GM21786 (cell line): ENCODE measurements at regions not wholly inside any gene's neighbourhood (a gene's known extent, or its start where the extent isn't known, plus 50 kb on each side); places are given as distances from the start of the nearest gene placed in this dataset.
"Not testable (repeated sequence)": the region's sequence is repeated elsewhere in the genome, so short reads cannot be mapped to it uniquely, and the experiment has no call there.

ENCODE experiments used
- ATAC-seq: cut with Tn5 transposase; IDR thresholded peaks from one replicate; pipeline ENCODE4 v1.9.1; 2021; ENCODE audit not compliant: unreplicated experiment

DNA sequence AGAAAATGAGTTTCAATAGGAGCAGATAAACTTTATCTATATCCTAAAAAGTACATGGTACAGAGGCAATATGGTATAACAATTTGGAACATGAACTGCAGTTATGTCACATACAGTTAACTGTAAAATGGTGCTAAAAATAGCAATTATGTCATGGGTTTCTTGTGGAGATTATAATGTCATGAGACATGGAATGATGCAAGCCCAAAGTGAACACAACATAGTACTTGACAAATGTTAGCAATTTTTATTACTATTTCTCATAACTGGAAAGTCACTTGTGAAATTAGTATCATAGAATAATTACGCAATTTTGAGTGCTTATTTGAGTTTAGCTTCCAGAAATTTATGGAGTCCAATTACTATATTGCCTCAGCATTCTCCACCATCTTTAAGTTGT is 1263.4 kb downstream of the DSC3 start:
- ATAC-seq = no peak

DNA sequence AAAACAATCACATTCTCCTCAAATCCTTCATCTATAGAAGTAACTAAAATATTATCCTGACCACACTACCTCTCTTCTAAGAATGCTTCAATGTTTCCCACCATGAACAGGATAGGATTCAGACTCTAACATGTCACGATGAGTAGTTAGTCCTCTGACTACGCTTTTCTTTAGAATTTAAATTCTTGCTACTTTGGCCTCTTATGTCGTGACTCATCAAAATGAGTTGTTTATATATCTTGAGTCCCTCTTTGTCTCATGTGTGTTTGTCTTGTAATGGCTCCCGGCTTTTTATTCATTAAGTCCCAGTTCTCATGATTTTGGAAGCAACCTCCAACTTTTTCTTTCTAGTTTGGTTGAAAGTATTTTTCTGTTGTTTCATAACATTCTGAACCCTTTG is 1289.2 kb downstream of the DSC3 start:
- no peak for ATAC-seq

DNA sequence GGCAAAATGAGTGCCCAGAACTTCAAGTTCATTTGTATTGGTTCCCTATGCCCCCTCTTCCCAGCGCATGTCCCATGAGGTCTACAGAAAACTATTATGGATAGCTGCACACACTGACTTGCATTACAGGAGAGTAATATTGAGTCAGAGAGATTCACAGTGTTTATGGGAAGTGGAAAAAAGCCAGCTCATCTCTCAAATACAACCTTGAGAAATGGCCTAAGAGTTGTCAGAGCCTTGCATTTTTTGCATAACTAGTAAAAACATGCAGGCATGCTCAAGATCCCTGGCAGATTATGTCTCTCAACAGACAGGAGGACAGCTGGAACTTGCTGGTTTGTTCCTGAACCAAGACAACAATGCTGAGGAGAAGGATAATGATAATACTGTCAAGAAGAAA is 1292.8 kb downstream of the DSC3 start:
- ATAC-seq = no peak

DNA sequence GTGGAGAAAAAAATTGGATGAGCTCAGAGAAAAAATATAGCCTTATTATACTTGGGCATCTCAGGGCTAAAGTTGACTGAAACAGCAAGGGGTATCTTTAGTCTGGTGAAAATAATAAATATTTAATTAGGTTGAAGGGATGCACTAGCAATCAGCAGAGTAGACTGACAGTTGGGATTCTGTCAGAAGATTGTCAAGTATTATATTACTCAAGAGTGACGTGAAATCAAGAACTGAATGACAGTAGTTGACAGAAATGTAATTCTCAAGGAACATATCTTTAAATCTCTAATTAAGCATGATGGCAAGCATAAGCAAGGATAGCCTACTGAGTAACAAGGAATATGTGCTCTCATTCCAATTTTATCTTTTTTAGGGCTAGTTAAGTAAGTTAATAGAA is 1301.1 kb downstream of the DSC3 start:
- no peak for ATAC-seq

DNA sequence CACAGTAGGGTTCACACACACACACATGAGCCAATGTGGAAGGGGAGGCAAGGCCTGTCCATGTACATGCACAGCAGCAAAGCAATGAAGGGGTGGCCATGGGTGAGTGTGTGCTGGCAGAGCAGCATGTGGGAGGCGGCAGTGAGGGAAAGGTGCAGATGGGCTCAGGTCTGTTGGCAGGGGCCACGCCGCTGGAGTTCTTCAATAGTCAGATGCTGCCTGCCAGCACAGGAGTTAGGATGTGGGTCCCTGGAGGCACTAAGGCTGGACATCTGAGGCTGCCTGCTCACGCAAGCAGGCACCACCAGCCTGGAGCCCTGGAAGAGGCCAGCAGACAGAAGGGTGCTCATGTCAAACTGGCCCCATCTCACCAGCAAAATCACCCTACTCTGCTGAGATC is 1304.9 kb downstream of the DSC3 start:
- no peak for ATAC-seq

DNA sequence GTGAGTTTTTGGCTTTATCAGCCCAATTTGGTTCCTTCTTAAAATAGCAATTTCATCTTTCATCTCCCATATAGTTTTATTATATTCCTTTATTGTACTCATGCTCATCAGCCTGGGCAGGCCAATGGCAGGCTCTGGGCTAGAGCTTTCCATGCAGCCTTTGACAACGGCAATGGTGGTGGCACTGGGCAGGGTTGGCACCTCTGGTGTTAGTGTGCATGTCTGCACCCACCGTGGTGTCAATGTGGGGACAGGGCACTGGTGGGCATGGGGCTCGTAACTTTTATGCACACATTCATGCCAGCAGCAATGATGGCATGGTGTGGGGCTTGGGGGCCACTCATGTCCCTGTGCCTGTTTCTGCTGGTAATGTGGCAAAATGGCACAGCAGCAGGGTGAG is 1305.4 kb downstream of the DSC3 start:
- ATAC-seq = no peak

DNA sequence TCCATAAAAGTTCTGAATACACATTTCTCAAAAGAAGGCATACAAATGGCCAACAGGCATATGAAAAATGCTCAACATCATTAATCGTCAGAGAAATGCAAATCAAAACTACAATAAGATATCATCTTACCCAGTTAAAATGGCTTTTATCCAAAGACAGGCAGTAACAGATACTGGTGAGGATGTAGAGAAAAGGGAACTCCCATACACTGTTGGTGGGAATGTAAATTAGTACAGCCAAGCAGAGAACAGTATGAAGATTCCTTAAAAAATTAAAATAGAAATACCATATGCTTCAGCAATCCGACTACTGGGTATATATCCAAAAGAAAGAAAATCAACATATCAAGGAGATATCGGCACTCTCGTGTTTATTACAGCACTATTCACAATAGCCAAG is 1312.5 kb downstream of the DSC3 start:
- ATAC-seq = no peak

DNA sequence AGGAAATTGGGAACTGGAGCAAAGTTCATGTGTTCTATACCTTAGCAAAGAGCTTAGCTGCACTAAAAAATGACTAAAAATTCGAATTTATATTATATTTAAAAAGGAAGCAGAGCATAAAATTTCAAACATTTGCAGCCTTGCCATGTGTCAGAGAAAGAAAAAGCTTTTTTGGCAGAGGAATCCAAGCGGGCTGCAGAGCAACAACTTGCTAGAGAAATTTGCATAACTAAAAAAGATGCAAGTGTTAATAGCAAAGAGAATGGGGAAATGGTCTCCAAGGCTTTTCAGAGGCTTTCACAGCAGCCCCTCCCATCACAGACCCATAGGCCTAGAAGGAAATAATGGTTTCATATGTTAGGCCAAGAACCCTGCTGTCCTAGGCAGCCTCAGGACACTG is 1315.9 kb downstream of the DSC3 start:
- no peak for ATAC-seq

DNA sequence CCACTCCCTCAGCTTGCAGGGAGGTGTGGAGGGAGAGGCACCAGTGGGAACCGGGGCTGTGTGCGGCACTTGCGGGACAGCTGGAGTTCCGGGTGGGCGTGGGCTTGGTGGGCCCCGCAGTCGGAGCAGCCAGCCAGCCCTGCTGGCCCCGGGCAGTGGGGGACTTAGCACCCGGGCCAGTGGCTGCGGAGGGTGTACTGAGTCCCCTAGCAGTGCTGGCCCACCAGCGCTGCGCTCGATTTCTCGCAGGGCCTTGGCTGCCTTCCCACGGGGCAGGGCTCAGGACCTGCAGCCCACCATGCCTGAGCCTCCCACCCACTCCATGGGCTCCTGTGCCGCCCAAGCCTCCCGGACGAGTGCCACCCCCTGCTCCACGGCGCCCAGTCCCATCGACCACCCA is 1319.1 kb downstream of the DSC3 start:
- ATAC-seq = not testable (repeated sequence)

DNA sequence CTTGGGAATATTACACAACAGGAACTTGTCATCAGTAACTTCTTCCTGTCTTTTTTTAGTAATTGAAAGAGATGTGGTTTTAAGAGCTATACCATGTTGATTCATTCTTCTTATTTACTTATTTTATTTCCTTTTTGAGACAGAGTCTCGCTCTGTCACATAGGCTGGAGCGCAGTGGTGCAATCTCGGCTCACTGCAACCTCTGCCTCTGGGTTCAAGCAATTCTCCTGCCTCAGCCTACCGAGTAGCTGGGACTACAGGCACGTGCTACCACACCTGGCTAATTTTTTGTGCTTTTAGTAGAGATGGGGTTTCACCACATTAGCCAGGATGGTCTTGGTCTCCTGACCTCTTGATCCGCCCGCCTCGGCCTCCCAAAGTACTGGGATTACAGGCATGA is 1326.6 kb downstream of the DSC3 start:
- ATAC-seq = not testable (repeated sequence)

DNA sequence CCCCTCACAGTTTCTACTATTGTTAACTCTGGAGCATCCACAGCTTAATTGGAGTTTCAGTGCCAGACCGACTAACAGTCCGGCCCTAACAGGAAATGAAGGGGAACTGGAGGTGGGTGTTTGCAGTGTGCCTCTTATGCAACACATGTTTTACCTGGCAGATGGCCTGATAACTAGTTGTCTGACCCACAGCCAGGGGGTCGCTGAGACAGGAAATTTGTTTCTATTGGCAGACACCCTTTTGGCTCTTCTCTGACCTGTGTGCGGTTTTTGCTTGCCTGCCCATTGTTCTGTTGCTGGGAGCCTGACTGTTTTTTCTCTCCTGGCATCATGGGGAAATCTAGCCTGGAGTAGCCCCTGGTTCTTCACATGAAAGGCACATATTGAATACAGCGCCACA is 1329.8 kb downstream of the DSC3 start:
- ATAC-seq = no peak

DNA sequence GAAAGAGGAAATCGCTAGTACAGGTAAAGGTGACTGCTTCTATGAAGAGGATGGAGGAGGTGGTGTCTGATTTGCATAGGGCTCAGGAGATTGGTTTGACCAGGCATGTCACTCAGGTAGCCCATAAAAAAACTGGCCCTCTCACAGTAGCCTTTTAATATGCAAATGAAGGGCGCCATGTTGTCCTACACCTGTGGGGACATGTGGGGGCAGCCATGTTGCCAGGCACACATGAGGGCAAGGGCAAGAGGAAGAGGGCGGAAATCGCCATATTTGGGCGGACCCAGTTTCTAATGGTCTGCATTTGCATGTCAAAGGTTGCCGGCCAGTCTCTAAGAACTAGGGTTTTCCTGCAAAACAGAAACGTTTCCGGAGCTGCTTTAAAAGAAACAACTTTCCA is 1330.6 kb downstream of the DSC3 start:
- no peak for ATAC-seq

DNA sequence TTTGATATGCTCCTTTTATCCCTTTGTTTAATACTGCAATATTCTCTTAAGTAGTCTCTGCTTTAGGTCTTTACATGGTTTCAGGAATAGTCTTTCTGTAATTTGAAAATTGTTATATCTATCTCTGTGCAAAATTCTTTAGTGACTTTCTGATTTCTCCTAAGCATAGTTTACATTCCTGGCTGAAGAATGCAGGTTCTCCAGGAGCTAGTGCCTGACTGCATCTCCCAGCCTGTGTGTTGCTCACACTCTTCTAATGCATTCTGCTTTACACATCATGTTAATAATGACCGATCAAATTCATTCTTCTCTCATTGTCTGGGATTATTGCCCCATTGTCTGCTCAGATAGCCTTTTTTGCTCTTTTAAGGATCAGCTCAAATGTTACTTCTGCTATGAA is 1349.2 kb downstream of the DSC3 start:
- no peak for ATAC-seq

DNA sequence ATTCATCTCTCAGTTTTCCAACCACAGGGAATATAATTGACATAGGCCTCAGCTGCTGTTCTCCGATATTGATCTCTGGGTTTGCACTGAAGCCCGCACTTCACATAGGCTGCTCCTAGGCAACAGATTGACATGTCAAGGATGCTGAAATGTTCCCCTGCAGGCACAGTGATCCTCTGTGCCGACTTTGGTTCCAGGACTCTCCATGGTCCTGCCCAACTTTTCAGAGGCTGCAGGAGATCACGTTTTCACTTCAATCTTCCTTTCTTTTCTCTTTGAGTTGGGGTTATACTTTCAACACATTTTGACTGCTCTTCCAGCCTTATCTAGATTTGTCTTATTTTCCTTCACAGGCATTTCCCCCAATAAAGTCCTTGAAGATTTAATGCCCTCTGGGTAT is 1361.0 kb downstream of the DSC3 start:
- no peak for ATAC-seq

DNA sequence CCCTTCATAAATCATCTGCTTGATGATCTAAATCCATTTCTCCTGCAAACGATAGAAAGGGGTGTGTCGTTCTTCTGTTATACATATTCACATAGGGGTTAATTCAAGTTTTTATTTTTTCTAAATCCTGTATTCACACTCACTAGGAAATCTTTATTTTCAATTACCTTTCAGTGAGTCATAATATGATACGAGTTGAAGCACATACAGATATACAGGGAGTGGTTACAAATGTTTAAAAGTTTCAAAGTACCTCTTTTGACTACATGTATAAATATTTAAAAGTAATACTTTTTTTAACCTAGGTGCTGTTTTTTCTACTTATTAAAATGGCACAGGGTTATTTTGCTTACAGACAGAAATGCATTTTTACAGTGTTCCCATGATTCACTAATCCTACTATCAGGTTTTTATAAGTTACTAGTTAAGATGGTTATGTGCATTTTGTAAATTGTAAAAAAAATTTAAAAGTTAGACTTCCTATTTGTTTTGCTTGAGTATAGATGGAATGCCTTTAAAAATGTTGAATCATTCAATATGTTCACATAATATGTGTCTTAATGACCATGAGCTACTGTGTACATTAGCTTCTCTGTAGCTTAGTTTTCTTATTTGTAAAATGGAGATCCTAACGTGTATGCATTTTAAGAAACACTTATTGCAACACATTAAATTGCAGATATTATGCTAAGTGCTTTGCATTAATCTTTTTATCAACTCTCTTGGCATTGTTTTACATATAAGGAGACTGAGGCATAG is 1378.1 kb downstream of the DSC3 start:
- ATAC-seq = no peak

DNA sequence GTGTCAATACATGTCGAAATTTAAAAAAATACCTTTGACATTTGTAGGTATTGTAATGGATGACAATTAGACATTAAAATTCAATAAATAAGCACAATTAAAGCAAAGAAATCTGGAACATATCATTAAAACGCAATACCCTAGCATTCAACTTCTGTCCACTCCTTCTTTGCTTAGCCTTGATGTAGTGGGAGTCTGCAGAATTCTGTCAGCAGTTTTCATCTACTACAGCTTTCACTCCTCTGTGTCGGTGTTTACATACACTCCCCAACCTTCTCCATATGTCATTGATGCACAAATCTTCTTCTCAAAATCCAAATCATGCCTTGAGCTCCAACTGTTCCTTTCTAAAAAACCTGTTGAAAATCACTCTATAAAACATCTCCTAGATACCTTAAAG is 1380.6 kb downstream of the DSC3 start:
- no peak for ATAC-seq

DNA sequence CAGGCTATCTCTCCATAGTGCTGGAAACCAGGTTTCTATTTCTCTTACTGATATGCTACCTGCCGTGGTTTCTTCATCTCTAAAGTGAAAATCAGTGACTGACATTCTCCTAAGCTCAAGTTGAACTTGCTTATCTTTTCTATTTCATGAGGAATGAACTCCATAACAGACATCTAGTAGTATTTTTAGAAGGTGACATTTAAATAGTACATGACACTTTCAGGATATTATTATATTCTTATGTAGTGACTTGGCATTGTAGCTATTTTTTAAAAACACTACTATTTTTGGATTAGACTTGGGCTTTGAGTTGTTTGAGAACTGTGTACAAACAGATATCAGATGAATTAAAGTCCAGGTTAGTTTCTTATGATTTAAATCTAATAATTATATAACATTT is 1381.8 kb downstream of the DSC3 start:
- ATAC-seq = no peak

DNA sequence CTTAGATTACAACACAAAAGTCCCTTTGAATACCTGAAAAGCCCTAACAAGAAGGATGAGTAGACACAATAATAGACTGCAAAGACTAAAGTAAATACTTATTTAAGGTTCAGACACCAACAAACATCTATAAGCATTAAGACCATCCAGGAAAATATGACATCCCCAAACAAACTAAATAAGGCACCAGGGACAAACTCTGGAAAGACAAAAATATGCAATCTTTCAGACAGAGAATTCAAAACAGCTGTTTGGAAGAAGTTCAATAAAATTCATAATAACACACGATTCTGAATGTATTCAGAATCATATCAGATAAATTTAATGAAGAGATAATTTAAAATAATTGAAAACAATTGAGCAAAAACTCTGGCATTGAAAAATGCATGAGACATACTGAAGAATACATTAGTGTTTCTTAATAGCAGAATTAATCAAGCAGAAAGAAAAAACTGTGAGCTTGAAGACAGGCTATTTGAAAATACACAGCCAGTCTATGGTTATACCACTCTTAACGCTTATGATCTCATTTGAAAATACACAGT is 1388.8 kb downstream of the DSC3 start:
- ATAC-seq = no peak

DNA sequence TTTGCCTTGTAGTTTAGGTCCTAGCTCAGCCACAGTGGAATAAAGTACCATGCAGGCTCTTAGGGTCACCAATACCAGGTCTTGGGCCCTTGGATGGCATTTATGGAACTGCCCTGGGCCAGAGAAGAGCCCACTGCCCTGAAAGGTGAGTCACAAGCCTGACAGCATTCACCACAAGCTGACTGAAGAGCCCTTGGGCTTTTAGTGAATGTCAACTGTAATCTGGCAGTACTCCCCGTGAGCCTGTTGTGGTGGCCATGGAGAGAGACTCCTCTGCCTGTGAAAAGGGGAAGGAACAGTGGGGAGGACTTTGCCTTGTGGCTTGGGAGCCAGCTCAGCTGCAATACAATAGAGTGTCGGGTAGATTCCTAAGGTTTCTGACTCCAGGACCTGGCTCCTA is 1389.7 kb downstream of the DSC3 start:
- ATAC-seq = no peak

DNA sequence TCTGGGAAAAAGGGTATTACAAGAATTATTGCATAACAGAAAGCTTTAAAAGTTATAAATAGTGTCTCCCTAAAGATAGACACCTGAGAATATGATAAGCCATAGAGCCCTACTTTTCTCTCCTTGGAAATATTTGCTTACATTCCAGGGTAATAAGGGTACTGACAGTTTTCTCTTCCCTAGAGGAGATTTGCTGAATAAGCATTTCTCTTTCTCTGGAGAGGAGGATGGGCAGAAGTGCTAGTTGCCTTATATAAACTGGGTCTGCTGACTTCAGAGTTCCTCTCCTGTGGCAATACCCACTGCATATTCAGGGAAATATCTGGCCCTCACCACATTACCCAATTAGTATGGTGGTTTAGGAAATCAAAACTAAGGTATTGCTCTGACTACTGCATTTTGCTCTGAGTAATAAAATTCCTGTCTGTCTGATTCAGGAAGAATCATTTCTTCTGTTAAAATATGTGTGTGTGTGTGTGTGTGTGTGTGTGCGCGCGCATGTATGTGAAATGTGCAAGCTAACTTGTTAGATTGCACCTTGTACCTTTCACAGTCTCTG is 1391.3 kb downstream of the DSC3 start:
- ATAC-seq = no peak

DNA sequence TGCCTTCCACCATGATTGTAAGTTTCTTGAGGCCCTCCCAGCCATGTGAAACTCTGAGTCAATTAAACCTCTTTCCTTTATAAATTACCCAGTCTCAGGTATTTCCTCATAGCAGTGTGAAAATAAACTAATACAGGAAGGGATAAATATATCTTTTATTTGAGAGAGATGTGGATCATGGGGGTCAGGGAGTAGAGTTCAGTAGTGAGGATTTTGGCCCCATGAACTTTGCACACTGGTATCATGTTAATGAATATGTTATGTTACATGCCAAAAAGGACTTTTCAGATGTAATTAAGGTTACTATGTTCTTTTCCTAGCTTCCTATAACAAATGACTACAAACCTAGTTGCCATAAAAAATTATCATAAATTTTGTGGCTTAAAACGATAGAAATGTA is 1393.7 kb downstream of the DSC3 start:
- ATAC-seq = no peak

DNA sequence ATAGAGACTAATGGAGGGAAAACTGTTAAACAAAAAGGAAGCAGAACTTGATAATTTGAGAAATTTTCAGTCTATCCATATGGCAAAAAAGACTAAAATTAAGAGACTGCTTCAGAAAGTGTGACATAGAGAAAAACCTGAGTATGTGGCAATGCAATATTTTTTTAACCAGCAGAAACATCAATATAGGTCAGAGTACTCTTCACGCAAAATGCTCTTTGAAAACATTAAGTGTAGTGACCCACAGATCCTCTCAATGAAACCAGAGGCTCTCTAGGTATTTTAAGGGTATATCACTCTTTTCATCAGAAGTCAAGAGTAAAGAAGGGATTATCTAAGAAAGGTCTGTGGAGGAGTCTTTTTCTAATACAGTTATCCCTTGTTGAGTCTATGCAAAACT is 1394.8 kb downstream of the DSC3 start:
- no peak for ATAC-seq

DNA sequence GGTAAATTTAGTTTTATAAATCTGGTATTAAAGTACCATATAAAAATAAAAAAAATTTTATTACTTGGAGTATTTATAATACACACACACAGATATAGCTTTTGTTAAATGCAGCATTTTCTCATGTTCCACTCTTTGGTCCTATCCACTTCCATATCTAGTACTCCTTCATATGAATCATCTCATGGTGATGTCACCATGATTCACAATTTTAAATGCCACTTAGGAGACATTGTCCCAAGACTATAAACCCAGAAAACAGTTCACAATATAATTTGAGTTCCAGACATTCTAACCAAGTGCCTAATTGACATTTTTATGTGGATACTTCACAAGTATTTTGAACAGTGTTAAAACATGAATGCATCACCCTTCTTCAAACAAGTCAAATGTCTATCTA is 1398.3 kb downstream of the DSC3 start:
- ATAC-seq = no peak
